Loucy (cell line): ENCODE measurements at regions not wholly inside any gene's neighbourhood (a gene's known extent, or its start where the extent isn't known, plus 50 kb on each side); places are given as distances from the start of the nearest gene placed in this dataset.

Experiments
- H2AFZ ChIP-seq: fragments of 200-600 bp; sonication (generic); 2 replicates; pipeline ENCODE4 v1.6.0; 2016; ENCODE audit warnings: antibody characterized with exemption, mild to moderate bottlenecking, low read length, moderate library complexity
- H3F3A ChIP-seq: fragments of 200-600 bp; 2 replicates; pipeline ENCODE4 v1.6.0; 2016; ENCODE audit warnings: antibody characterized with exemption, low read depth, mild to moderate bottlenecking
- H3K27me3 ChIP-seq: fragments of 200-600 bp; sonication (generic); 2 replicates; pipeline ENCODE4 v1.6.1; 2014; ENCODE audit warnings: low read length, mild to moderate bottlenecking; ENCODE audit not compliant: insufficient read depth, poor library complexity, severe bottlenecking
- H3K36me3 ChIP-seq: fragments of 200-600 bp; sonication (generic); 2 replicates; pipeline ENCODE4 v1.6.1; 2016; ENCODE audit warnings: low read length; ENCODE audit not compliant: insufficient read depth
- H3K4me1 ChIP-seq: fragments of 200-600 bp; sonication (generic); 2 replicates; pipeline ENCODE4 v1.5.1; 2014; ENCODE audit warnings: low read length, mild to moderate bottlenecking; ENCODE audit not compliant: insufficient read depth, poor library complexity, severe bottlenecking
- H3K4me2 ChIP-seq: fragments of 200-600 bp; sonication (generic); 2 replicates; pipeline ENCODE4 v1.6.0; 2014; ENCODE audit warnings: antibody characterized with exemption, low read length, low read depth, mild to moderate bottlenecking; ENCODE audit not compliant: poor library complexity, severe bottlenecking
- H3K4me3 ChIP-seq: fragments of 200-600 bp; sonication (generic); 2 replicates; pipeline ENCODE4 v1.5.1; 2014; ENCODE audit warnings: low read length, mild to moderate bottlenecking, mixed read lengths; ENCODE audit not compliant: poor library complexity, severe bottlenecking
- H3K79me2 ChIP-seq: fragments of 200-600 bp; sonication (generic); 2 replicates; pipeline ENCODE4 v1.6.1; 2014; ENCODE audit warnings: low read length; ENCODE audit not compliant: insufficient read depth
- H3K9ac ChIP-seq: fragments of 200-600 bp; sonication (generic); 2 replicates; pipeline ENCODE4 v1.6.0; 2014; ENCODE audit warnings: mild to moderate bottlenecking, low read depth, low read length, moderate library complexity; ENCODE audit not compliant: poor library complexity, severe bottlenecking
- H3K9me2 ChIP-seq: fragments of 200-600 bp; sonication (generic); replicated peaks from 2 replicates; pipeline ENCODE4 v1.6.1; 2016; ENCODE audit warnings: low read depth, low read length, mixed read lengths
- H3K9me3 ChIP-seq: fragments of 200-600 bp; sonication (generic); 2 replicates; pipeline ENCODE4 v1.6.1; 2014; ENCODE audit warnings: mild to moderate bottlenecking, antibody characterized with exemption, low read length, low read depth; ENCODE audit not compliant: insufficient read depth
- H4K20me1 ChIP-seq: fragments of 200-600 bp; sonication (generic); 2 replicates; pipeline ENCODE4 v1.6.0; 2014; ENCODE audit warnings: antibody characterized with exemption, low read length, mild to moderate bottlenecking; ENCODE audit not compliant: insufficient read depth, poor library complexity, severe bottlenecking
- EZH2phosphoT487 ChIP-seq: fragments of 200-600 bp; IDR thresholded peaks from 2 replicates; pipeline ENCODE4 v1.6.1; 2018; ENCODE audit warnings: antibody characterized with exemption, mild to moderate bottlenecking, moderate library complexity, borderline replicate concordance
- TF ChIP-seq, protein P1 (sequence below): fragments of 200-600 bp; sonication (generic); conservative IDR thresholded peaks from 2 replicates; pipeline ENCODE4 v1.5.1; 2014; ENCODE audit warnings: mild to moderate bottlenecking, antibody characterized with exemption, low read length

DNA sequence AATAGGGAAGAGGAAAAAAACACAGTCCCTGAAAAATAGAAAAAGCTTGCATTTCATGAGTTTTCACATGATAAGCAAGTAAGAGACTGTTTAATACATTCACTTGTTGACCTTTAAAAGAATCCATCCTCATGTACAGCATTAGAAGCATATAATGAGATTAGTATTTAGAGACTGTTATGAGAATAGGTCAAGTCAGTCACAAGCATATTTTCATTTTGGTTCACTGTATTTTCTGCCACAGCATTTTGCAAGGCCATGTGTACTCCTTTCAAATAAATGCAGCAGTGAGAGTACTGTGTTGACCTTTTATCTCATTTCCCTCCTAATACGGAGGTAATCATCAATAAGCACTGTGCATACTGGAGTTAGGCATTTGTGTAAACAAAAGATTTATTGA is 162.2 kb upstream of the SETMAR start:
- H3K9me2 ChIP-seq = no peaks in the 10 kb centered on the region
- no peak overlapping the region for H3K4me2 ChIP-seq
- H3K9ac ChIP-seq = no peak overlapping the region
- H4K20me1 ChIP-seq = no peaks in the 10 kb centered on the region
- no peak overlapping the region for H2AFZ ChIP-seq
- H3K79me2 ChIP-seq = no peaks in the 10 kb centered on the region
- no peaks in the 10 kb centered on the region for H3K9me3 ChIP-seq
- no peaks in the 10 kb centered on the region for H3K27me3 ChIP-seq
- H3K36me3 ChIP-seq = no peaks in the 10 kb centered on the region
- H3F3A ChIP-seq = no peaks in the 10 kb centered on the region
- no peaks in the 10 kb centered on the region for H3K4me1 ChIP-seq
- H3K4me3 ChIP-seq = no peak overlapping the region
- TF ChIP-seq, protein P1, sequence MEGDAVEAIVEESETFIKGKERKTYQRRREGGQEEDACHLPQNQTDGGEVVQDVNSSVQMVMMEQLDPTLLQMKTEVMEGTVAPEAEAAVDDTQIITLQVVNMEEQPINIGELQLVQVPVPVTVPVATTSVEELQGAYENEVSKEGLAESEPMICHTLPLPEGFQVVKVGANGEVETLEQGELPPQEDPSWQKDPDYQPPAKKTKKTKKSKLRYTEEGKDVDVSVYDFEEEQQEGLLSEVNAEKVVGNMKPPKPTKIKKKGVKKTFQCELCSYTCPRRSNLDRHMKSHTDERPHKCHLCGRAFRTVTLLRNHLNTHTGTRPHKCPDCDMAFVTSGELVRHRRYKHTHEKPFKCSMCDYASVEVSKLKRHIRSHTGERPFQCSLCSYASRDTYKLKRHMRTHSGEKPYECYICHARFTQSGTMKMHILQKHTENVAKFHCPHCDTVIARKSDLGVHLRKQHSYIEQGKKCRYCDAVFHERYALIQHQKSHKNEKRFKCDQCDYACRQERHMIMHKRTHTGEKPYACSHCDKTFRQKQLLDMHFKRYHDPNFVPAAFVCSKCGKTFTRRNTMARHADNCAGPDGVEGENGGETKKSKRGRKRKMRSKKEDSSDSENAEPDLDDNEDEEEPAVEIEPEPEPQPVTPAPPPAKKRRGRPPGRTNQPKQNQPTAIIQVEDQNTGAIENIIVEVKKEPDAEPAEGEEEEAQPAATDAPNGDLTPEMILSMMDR = no peak
- TF ChIP-seq EZH2phosphoT487 = no peak

GRCh38 chr3:4147556-4148118 is 155.5 kb upstream of the SETMAR start:
- H3K4me3 ChIP-seq = no peak overlapping the region
- H3K4me2 ChIP-seq = no peak overlapping the region
- H3K27me3 ChIP-seq = no peaks in the 10 kb centered on the region
- no peaks in the 10 kb centered on the region for H3K4me1 ChIP-seq
- H2AFZ ChIP-seq = no peak overlapping the region
- no peaks in the 10 kb centered on the region for H3K9me2 ChIP-seq
- no peaks in the 10 kb centered on the region for H4K20me1 ChIP-seq
- no peaks in the 10 kb centered on the region for H3K9me3 ChIP-seq
- no peak overlapping the region for H3K9ac ChIP-seq
- H3F3A ChIP-seq = no peaks in the 10 kb centered on the region
- H3K36me3 ChIP-seq = no peaks in the 10 kb centered on the region
- no peaks in the 10 kb centered on the region for H3K79me2 ChIP-seq
- no peak for TF ChIP-seq EZH2phosphoT487
- TF ChIP-seq, protein P1 = no peak

GRCh38 chr3:4149296-4149695 is 153.9 kb upstream of the SETMAR start:
- H3K4me3 ChIP-seq = no peak overlapping the region
- H3K4me1 ChIP-seq = no peaks in the 10 kb centered on the region
- H2AFZ ChIP-seq = no peak overlapping the region
- no peak overlapping the region for H3K9ac ChIP-seq
- no peak overlapping the region for H3K4me2 ChIP-seq
- H3K27me3 ChIP-seq = no peaks in the 10 kb centered on the region
- H3F3A ChIP-seq = no peaks in the 10 kb centered on the region
- no peaks in the 10 kb centered on the region for H3K9me2 ChIP-seq
- no peak for TF ChIP-seq EZH2phosphoT487
- TF ChIP-seq, protein P1 = no peak
- no peaks in the 10 kb centered on the region for H3K36me3 ChIP-seq
- no peaks in the 10 kb centered on the region for H4K20me1 ChIP-seq
- H3K9me3 ChIP-seq = no peaks in the 10 kb centered on the region
- H3K79me2 ChIP-seq = no peaks in the 10 kb centered on the region
